NCI-H510A (cell line): ENCODE measurements at regions not wholly inside any gene's neighbourhood (a gene's known extent, or its start where the extent isn't known, plus 50 kb on each side); places are given as distances from the start of the nearest gene placed in this dataset.

ENCODE experiments used
- DNase-seq: peaks from one replicate; lab custom pipeline; 2025; lab: John Stamatoyannopoulos, UW

DNA sequence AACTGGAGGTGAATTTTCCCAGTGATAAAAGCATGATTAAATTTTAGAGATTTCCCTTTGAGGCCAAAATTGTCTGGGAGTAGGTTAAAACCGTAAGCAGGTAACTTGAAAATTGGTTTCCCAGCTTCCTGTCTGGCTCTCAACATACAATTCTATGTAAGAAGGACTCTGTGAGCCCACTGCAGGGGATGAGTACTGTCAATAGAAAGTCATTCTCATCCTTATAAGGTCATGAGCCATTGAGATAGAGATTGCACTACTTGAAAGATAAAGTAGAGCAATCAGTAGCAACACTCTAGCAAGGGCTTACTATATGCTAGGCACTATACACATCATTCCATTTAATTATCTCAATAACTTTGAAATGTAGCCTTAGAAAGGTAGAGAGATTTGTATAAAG lies 225.6 kb upstream of the HMGA2 start:
- DNase-seq: no peak

- DNase-seq: no peak
Measured at GRCh38 chr12:65602253-65602609, 222.1 kb upstream of the HMGA2 start.

DNA sequence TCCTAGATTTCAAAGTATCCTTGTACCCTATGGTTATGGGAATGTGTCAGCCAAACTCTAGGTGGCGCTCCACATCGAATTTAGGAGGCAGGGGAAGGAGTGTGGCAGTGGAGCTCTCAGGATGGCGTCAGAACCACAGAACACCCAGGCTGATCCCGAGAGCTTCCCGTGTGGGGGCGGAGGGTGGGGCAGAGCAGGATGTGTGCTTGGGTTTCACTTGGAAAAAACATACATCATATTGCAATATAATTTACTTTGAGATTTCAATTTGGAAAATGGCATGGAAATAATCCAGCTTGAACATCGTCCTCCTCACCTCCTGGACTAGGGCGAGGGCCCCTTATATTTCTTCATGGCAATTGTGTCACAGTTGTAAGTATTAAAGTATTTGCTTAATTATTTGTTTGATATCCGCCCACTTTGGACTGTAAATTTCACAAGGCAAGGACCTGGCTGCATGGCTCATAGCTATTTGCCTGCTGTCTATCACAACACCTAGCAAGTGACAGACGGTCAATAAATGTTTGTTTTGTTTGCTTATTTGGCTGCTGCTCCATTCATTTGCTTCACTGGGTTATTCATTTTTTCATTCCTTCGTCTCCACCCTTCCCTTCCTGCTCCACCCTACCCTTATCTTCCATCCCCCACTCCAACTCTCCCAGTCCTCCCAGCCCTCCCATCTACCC lies 221.5 kb upstream of the HMGA2 start:
- DNase-seq: no peak

DNA sequence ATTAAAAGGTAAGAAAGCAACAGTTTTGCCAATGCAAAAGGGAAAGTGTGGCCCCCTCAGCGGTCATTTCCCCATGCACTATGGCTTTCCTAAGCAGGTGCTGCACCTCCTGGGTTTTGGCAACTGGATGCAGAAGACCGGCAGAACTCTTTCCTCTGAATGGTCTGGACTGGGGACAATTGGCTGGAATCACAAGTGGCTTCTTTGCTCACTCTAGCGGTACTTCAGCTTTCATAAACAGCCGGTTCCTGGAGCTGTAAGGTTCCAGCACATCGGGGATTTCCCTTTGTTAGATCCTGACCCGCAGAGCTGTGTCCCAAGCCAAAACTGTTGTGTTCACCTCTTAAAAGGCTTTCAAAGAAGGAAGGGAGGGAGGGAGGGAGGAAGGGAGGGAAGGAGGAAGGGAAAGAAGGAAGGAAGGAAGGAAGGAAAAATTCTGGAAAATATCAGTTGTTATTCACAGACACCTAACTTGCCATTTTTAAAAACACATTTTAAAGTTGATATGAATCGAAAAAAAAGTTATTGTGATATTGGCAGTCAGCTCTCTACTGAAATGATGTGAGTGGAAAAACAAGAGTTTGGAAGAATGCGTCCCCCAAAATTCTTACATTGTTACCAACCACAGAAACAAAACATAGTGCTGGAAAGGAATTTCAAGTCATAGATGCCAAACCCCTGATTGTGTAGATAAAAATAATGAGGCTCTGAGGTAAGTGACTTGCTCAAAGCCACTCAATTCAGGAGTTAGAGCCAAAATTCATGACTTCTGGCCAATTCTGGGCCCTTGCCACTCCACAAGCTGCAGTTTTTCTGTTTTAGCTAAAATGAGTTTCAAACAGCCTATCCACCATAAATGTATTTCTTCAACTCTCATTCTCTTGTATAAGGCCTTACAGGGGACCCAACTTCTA lies 220.6 kb upstream of the HMGA2 start:
- no peak for DNase-seq

- DNase-seq: no peak
Measured at GRCh38 chr12:65605019-65605418, 219.3 kb upstream of the HMGA2 start.

DNA sequence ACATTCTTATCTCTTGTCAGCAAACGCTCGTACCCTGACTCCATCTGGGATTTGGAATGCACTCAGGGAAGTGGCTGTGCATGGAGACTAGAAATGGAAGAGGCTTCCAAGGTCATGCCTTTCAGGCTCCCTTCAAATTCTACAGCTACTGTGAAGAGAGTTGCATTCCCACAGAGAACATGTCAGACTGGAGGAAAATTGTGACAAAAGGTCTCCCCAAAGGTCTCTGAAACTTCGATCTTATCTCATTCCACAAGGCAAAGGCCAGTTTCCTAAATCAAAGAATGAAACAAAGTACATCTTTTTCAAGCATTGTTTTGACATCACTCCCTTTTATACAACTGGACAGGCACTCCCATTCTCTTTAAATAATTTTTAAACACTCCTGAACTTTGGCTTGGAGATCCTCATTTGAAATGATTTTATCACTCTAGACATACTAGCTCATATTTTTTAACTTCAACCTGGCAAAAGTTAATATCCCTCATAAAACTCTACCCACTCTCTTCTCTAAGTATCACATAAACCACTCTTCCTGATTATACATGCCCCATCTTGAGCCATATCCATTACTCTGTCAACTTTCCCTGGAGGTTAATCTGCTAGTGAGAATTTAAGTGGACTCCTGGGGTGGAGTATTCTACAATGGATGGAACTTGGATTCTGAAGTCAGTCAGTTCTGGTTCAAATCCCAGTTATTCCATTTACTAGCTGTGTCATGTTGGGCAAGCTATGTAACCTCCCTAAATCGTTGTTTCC lies 218.1 kb upstream of the HMGA2 start:
- no peak for DNase-seq

DNA sequence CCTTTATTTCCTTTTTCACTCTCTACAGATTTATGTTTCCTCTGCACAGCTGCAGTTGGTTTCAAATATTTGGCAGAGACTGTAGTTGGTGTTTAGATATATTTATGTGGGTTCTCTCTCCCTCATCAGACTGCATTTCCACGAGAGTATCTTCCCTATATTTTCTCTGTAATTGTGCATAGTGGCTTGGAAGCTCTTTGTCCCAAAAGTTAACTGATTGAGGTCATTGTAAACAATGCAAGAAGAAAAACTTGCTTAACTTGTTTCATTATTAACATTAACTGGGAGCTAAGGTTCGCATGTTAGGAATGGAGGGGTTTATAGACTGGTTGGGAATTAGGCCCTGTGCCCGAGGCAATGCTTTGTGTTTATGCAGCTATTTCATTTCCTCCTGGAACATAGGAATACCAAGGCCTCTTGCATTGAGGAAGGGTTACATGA lies 216.9 kb upstream of the HMGA2 start:
- DNase-seq: no peak

GRCh38 chr12:65608319-65608916 lies 215.9 kb upstream of the HMGA2 start:
- no peak for DNase-seq

- no peak for DNase-seq
Measured at GRCh38 chr12:65609359-65609771, 214.9 kb upstream of the HMGA2 start.

GRCh38 chr12:65611396-65611795 lies 212.9 kb upstream of the HMGA2 start:
- DNase-seq: no peak

DNA sequence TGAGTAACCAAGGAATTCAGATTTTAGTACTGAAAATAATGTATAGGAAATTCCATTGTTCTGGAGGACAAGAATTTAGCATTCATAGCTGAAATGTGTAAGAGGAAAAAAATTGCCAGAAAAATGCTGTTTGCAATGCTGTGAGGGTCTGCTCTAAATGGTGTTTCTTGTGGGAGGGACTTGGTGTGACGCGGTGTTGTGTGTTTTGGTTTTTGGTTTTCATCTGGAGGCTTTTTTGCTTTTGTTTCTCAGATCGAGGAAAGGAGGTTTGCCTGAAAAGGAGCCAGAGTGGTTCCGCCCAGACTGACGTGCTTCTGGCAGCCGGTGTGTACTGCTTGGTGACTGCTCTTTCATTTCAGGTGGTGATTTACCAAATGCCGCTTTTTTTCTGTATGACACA lies 211.8 kb upstream of the HMGA2 start:
- no peak for DNase-seq

- no peak for DNase-seq
Measured at GRCh38 chr12:65613692-65614091, 210.6 kb upstream of the HMGA2 start.

DNA sequence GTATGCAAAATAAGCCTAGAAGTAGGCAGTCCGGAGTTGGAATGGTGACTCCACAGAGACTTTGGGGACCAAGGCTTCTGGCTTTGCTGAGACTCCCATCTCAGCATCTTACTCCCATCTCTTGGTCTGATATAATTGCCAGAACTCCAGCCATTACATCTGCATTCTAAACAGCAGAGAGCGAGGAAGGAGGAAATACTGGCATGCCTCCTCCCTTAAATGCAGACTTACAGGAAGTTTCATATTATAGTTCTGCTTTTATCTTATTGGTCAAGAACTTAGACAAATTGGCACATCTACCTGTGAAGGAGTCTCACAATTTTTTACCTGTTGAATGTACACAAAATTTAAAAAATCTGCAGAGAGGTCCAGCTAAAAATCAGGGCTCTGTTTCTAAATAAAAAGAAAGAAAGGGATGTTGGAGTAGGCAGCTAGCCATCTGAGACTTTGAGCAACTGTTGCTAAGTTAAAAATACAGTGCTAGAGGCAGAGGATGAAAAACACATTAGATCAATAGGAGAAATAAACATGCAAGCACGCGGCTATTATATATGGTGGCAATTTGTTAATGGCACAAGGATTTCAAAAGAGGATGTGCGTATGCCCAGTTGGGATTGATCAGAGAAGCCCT lies 209.9 kb upstream of the HMGA2 start:
- no peak for DNase-seq

DNA sequence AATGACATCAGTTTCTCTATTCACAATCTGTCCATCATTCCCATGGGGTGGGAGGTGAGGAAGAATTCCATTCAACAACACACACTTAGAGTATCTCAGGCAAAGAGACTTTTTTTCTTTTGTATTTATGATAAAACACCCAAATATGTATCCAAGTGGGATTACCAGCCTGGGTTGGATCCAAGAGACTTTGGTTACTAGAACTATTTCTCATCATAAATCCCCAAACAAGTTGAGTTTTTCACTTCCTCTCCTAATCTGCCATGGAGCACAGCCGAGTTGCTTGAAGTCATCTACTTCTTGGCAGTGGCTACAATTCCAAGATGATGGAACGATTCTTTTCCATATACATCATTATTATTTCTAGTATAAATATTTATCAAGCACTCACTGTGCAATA lies 209.2 kb upstream of the HMGA2 start:
- no peak for DNase-seq

GRCh38 chr12:65616022-65616421 lies 208.3 kb upstream of the HMGA2 start:
- no peak for DNase-seq

DNA sequence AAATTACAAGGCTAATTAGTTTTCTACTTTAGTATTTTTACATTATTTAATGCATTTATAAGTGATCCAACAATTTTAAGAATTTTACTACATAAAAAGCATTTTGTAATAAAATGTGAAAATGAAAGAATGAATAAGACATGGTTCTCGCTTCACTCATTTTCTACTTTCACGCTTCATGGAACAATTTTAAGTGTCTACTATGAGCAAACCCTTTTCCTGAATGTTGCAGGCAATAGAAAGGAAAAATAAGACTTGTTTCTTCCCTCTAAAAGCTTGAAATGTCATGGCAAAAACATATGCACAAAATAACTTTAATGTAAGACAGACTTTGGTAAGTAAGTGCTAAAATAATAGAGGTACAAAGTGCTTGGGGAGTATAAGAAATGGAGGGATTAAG lies 205.7 kb upstream of the HMGA2 start:
- no peak for DNase-seq

GRCh38 chr12:65619018-65619417 lies 205.3 kb upstream of the HMGA2 start:
- no peak for DNase-seq

DNA sequence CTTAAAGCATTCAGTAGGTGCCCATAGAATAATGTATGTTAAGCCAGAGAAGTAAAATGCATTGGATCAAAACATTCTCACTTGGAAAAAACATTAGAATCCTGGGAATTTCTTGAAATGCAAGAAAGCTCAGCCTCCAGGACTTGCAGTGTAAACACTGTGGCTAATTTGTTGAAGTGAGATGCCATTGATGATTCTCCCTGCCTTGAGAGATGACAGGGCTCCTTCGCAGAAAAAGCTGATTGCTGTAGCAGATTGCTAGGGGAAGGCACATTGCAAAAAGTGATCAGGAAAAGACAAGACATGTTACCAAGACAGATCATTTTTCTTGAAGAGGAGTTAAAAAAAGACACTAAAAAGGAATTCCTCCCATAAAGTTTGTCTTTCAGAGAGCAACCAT lies 204.2 kb upstream of the HMGA2 start:
- DNase-seq: no peak

- DNase-seq: no peak
Measured at GRCh38 chr12:65622056-65622455, 202.2 kb upstream of the HMGA2 start.

GRCh38 chr12:65623507-65623906 lies 200.8 kb upstream of the HMGA2 start:
- DNase-seq: no peak

- DNase-seq: no peak
Measured at GRCh38 chr12:65624554-65625086, 199.7 kb upstream of the HMGA2 start.

DNA sequence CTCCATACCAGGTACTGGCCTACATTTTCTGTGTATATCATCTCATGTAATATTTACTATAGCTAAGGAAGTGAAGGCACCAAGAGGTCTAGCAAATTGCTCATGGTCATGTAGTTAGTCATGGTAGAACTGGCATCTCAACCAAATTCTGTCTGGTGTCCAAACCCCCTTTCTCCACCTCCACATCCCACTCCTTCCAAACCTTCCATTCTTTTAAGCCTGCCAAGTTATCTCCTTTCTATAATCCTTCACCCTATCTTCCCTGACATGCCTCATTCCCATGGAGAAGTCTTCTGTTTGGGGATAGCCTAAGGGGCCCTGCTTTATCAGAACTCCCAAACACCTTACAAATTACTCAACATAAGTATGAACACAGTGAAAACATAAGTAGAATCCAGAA lies 196.2 kb upstream of the HMGA2 start:
- DNase-seq: no peak
